Esophagus muscularis mucosa (tissue), 4 donors: ENCODE measurements at regions not wholly inside any gene's neighbourhood (a gene's known extent, or its start where the extent isn't known, plus 50 kb on each side); places are given as distances from the start of the nearest gene placed in this dataset.

Experiments
- DNase-seq: peaks from one replicate; pipeline ENCODE4 v3.0.0-alpha.2; 2017; ENCODE audit errors: extremely low spot score
- H3K27ac ChIP-seq, 4 donors: fragments of 200-600 bp; sonication (generic); replicated peaks in 1 of 4; 1 replicate in 3 of 4; 2 replicates in 1 of 4; pipeline ENCODE4 v1.5.1; 2016 to 2019; ENCODE audit warnings: mild to moderate bottlenecking in 1 of 4
- H3K27me3 ChIP-seq, 4 donors: fragments of 200-600 bp; sonication (generic); one replicate each; pipeline versions ENCODE4 v1.5.1 to v1.6.0; 2016 to 2019
- H3K36me3 ChIP-seq, 4 donors: fragments of 200-600 bp; sonication (generic); one replicate each; pipeline ENCODE4 v1.5.1; 2016 to 2019
- H3K4me1 ChIP-seq, 4 donors: fragments of 200-600 bp; sonication (generic); one replicate each; pipeline ENCODE4 v1.5.1; 2016 to 2019
- H3K4me3 ChIP-seq, 4 donors: fragments of 200-600 bp; sonication (generic); 1 replicate in 2 of 4; 2 replicates in 2 of 4; pipeline ENCODE4 v1.5.1; 2016 to 2019; ENCODE audit warnings: mild to moderate bottlenecking in 4 of 4, moderate library complexity in 1 of 4
- H3K9me3 ChIP-seq, 4 donors: fragments of 200-600 bp; sonication (generic); 1 replicate in 3 of 4; 2 replicates in 1 of 4; pipeline ENCODE4 v1.5.1; 2016 to 2019
- EP300 ChIP-seq: sonication (generic); formaldehyde crosslinking; IDR thresholded peaks from one replicate; pipeline ENCODE4 v1.6.1; 2017; ENCODE audit warnings: antibody characterized with exemption
- POLR2A ChIP-seq: fragments of 450-650 bp; IDR thresholded peaks from one replicate; pipeline ENCODE4 v1.6.1; 2017; ENCODE audit warnings: antibody characterized with exemption, moderate library complexity, mild to moderate bottlenecking, low read depth
- POLR2AphosphoS5 ChIP-seq, 2 donors: sonication (generic); formaldehyde crosslinking; IDR thresholded peaks; one replicate each; pipeline ENCODE4 v1.6.1; 2017; ENCODE audit warnings: antibody characterized with exemption in 2 of 2
- WGBS: methylation state at CpG from one replicate; pipeline ENCODE4 v1.1.5; 2018; 5-methylcytosine and 5-hydroxymethylcytosine counted together
- intact Hi-C: fragments of 100-400 bp; cut with DNase I; formaldehyde crosslinking; loops from one replicate; pipeline ENCODE4 v1.15.1; 2023
- TF ChIP-seq, protein P1 (sequence below), 3 experiments: fragments of 200-600 bp in 2 of 3; fragments of 450-650 bp in 1 of 3; sonication (generic) in 2 of 3; IDR thresholded peaks; one replicate each; pipeline ENCODE4 v1.5.1; 2017 to 2019; ENCODE audit warnings: antibody characterized with exemption in 3 of 3, mild to moderate bottlenecking in 2 of 3, moderate library complexity in 1 of 3

DNA sequence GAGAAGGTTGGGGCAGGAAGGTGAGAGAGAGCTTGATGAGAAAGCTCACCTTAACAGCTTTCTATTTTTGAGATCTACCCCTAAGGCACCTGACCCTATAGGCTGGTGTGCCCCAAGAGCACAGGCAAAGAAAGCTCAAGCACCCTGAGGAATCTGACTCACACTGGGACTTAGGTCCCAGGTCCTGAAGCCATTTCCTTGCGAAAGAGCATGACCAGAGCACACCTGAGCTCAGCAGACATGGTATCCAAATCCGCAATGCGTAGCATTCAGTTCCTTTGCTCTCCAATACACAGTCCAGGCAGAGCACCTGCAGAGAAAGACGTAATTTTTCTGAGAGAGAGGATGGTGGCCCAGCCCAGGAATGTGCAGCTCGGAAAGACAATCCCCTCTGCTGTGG is 112.1 kb upstream of the LPP start:
- WGBS: 96% methylated on average over 4 of the region's 5 CpGs
- Histone ChIP-seq H3K4me1 (peaks cover 8 to 13% (median 10%) of the 10 kb centered on the region in 4 donors), H3K36me3 (no peaks in the 10 kb centered on the region), H3K4me3 (no peak overlapping the region), H3K9me3 (no peaks in the 10 kb centered on the region), H3K27me3 (no peaks in the 10 kb centered on the region), H3K27ac (no peak overlapping the region)
- intact Hi-C loops: no loop called here
- no peak for DNase-seq
- no peak for TF ChIP-seq POLR2A
- TF ChIP-seq POLR2AphosphoS5 (IDR thresholded peaks at IDR 0.05): no peak
- TF ChIP-seq EP300: no peak
- TF ChIP-seq, protein P1, sequence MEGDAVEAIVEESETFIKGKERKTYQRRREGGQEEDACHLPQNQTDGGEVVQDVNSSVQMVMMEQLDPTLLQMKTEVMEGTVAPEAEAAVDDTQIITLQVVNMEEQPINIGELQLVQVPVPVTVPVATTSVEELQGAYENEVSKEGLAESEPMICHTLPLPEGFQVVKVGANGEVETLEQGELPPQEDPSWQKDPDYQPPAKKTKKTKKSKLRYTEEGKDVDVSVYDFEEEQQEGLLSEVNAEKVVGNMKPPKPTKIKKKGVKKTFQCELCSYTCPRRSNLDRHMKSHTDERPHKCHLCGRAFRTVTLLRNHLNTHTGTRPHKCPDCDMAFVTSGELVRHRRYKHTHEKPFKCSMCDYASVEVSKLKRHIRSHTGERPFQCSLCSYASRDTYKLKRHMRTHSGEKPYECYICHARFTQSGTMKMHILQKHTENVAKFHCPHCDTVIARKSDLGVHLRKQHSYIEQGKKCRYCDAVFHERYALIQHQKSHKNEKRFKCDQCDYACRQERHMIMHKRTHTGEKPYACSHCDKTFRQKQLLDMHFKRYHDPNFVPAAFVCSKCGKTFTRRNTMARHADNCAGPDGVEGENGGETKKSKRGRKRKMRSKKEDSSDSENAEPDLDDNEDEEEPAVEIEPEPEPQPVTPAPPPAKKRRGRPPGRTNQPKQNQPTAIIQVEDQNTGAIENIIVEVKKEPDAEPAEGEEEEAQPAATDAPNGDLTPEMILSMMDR (IDR thresholded peaks at IDR 0.05): no peak

DNA sequence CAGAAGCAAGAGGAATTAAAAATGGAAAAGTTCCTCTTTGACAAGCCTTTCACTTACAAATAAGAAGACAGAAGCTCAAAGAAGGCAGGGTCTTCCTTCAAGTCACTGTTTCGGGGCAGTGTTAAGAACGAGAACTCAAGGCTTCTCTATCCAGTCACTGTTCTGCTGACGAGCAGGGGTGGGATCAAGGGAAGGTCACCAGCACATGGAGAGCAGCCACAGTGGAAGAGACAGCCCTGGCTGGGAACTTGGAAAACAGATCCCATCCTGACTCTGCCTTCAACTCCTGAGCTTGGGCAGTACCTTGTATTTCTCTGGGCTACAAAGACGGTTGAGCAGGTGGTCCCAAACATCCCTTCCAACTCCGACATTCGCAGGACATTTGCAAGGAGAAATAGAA is 111.5 kb upstream of the LPP start:
- 74% methylated on average over 6 of the region's 6 CpGs for WGBS
- Histone ChIP-seq H3K27ac (no peak overlapping the region), H3K27me3 (no peaks in the 10 kb centered on the region), H3K4me1 (peaks cover 3 to 8% (median 5%) of the 10 kb centered on the region in 4 donors), H3K9me3 (no peaks in the 10 kb centered on the region), H3K4me3 (no peak overlapping the region), H3K36me3 (no peaks in the 10 kb centered on the region)
- intact Hi-C loops: no loop called here
- no peak for DNase-seq
- TF ChIP-seq POLR2AphosphoS5 (IDR thresholded peaks at IDR 0.05) (no peak), POLR2A (no peak), EP300 (no peak)
- TF ChIP-seq, protein P1 (IDR thresholded peaks at IDR 0.05): no peak

DNA sequence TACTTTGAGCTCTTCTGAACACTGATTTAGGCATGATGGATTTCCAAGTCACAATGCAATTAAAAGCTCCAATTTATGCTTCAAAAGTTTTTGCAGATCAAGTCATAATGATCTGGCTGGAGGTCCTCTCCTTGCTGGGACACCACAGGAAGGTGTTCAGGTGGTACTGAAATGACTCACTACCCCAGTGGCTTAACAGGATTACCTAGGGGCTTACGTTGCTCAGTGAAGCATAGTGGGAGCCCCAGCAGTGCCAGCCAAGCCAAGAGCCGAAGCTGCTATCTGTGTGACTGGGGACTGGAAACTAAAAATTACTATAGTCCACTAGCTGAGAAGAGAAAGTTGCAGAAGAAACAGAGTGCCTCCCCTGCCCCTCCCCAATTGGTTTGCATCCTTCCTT is 110.1 kb upstream of the LPP start:
- H3K27ac ChIP-seq: no peak overlapping the region
- no peaks in the 10 kb centered on the region for H3K9me3 ChIP-seq
- WGBS: 83% methylated on average over 2 of the region's 2 CpGs
- intact Hi-C loops: no loop called here
- H3K4me3 ChIP-seq: no peak overlapping the region
- H3K36me3 ChIP-seq: no peaks in the 10 kb centered on the region
- H3K27me3 ChIP-seq: no peaks in the 10 kb centered on the region
- TF ChIP-seq EP300: no peak
- TF ChIP-seq POLR2AphosphoS5 (IDR thresholded peaks at IDR 0.05): no peak
- TF ChIP-seq, protein P1 (IDR thresholded peaks at IDR 0.05): no peak
- no peak for TF ChIP-seq POLR2A
- DNase-seq: no peak
- no peaks in the 10 kb centered on the region for H3K4me1 ChIP-seq

DNA sequence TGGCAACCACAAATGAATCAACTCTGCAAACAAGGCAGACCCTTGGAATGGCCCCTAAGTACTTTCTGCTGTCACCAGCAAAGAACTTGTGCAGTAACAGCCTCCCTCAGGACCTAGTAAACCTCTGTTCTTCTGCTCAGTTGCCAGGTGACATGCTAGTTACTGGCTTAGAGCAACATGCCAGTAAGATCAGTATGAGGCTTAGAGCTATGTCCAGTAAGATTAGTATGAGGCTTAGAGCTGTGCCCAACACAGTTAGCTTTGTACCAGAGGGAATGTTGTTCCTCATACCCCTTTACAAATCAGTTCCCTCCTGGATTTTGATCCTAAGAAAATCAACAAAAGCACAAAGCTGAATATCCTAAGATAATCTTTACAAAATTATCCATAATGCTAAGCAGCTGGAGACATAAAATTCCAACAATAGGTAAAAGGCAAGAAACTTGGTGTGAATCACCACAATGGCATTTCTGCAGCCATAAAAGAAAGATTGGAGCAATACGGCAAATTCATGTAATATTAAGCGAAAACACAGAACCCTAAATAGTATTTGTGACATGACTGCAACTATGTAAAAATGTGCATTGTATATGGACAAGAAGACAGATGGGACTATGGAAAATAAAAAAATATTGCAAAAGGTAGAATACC is 107.3 kb upstream of the LPP start:
- WGBS: 83% methylated on average over 2 of the region's 2 CpGs
- Histone ChIP-seq H3K4me1 (peaks cover under 1 to 24% (median 23%) of the 10 kb centered on the region in 4 donors), H3K36me3 (no peaks in the 10 kb centered on the region), H3K4me3 (no peak overlapping the region), H3K27ac (no peak overlapping the region), H3K27me3 (no peaks in the 10 kb centered on the region), H3K9me3 (no peaks in the 10 kb centered on the region)
- TF ChIP-seq, protein P1 (IDR thresholded peaks at IDR 0.05): no peak
- TF ChIP-seq POLR2AphosphoS5 (IDR thresholded peaks at IDR 0.05) (no peak), POLR2A (no peak), EP300 (no peak)
- intact Hi-C loops: no loop called here
- no peak for DNase-seq

DNA sequence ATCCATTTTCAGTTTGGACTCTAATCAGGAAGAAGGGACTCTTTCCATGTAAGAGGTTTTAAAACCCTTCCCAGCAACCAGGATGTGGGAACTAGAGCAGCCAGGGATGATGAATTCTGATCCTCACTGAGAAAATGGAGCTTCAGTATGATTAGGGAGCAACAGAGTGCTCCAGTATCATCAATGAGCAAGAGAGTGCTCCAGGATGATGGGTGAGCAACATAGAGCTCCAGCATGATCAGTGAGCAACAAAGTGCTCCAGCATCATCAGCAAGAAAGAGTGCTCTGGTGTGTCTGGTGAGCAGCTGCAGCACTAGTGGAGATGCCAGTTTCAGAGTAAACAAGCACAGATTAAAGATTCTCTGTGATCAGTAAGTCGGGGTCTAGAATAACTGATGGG is 106.4 kb upstream of the LPP start:
- WGBS: 80% methylated on average over 1 of the region's 1 CpG
- intact Hi-C loops: no loop called here
- H3K4me3 ChIP-seq: no peak overlapping the region
- no peaks in the 10 kb centered on the region for H3K9me3 ChIP-seq
- no peaks in the 10 kb centered on the region for H3K27me3 ChIP-seq
- no peak for DNase-seq
- no peaks in the 10 kb centered on the region for H3K36me3 ChIP-seq
- peaks cover 8 to 32% (median 31%) of the 10 kb centered on the region in 4 donors for H3K4me1 ChIP-seq
- no peak overlapping the region for H3K27ac ChIP-seq
- TF ChIP-seq POLR2A (no peak), POLR2AphosphoS5 (IDR thresholded peaks at IDR 0.05) (no peak), EP300 (no peak)
- TF ChIP-seq, protein P1 (IDR thresholded peaks at IDR 0.05): no peak
